GM12873 (cell line): ENCODE measurements at regions not wholly inside any gene's neighbourhood (a gene's known extent, or its start where the extent isn't known, plus 50 kb on each side); places are given as distances from the start of the nearest gene placed in this dataset.
A peak's percentile ranks its signal among the peaks of the same experiment; 100 is the strongest.

Experiments used
- CTCF ChIP-seq: IDR thresholded peaks from 2 replicates; pipeline ENCODE4 v1.5.1; 2012; ENCODE audit warnings: low read depth, mild to moderate bottlenecking, moderate library complexity, low read length, control low read depth; ENCODE audit not compliant: insufficient read depth; ENCODE audit errors: missing control alignments

GRCh38 chr3:154718053-154718452 lies 288.1 kb upstream of the GPR149 start:
- no peak for TF ChIP-seq CTCF

GRCh38 chr3:154716170-154716569 lies 286.2 kb upstream of the GPR149 start:
- TF ChIP-seq CTCF, result no peak

GRCh38 chr3:154708554-154708953 lies 278.6 kb upstream of the GPR149 start:
- TF ChIP-seq CTCF, result no peak

GRCh38 chr3:154701055-154701454 lies 271.1 kb upstream of the GPR149 start:
- TF ChIP-seq CTCF, result no peak

- no peak for TF ChIP-seq CTCF
These were observed 260.4 kb upstream of the GPR149 start for GRCh38 chr3:154690413-154690812.

GRCh38 chr3:154684440-154684839 lies 254.4 kb upstream of the GPR149 start:
- TF ChIP-seq CTCF, result no peak

- peak; percentile 19 for TF ChIP-seq CTCF
These were observed 254.0 kb upstream of the GPR149 start for GRCh38 chr3:154684021-154684420.

GRCh38 chr3:154678041-154678654 lies 248.2 kb upstream of the GPR149 start:
- no peak for TF ChIP-seq CTCF
